ENCODE measurements at regions not wholly inside any gene's neighbourhood (a gene's known extent, or its start where the extent isn't known, plus 50 kb on each side); places are given as distances from the start of the nearest gene placed in this dataset.
A peak's percentile ranks its signal among the peaks of the same experiment; 100 is the strongest.

GRCh38 chr19:31578326-31578725 lies 229.1 kb upstream of the TSHZ3 start:
- no peaks in the 10 kb centered on the region for H3K36me3 ChIP-seq (ENCODE audit: control insufficient read depth in 2 of 4, insufficient read depth in 4 of 4, low read length in 3 of 4)
- DNase-seq (ENCODE audit: low read depth in 1 of 2, low spot score in 2 of 2) (no peak), FAIRE-seq (no peak)
- no peak overlapping the region for H4K91ac ChIP-seq (replicated peaks; ENCODE audit: insufficient read length, low read length)
- H2BK120ac ChIP-seq (replicated peaks; ENCODE audit: low read depth, low read length), result no peak overlapping the region
- H2BK20ac ChIP-seq (ENCODE audit: low read length), result no peak overlapping the region
- H4K5ac ChIP-seq (ENCODE audit: insufficient read length, low read depth, low read length), result no peak overlapping the region
- no peak overlapping the region for H3K9ac ChIP-seq (replicated peaks in 1 of 4; ENCODE audit: extremely low read depth in 1 of 4, low read depth in 3 of 4, low read length in 3 of 4)
- H3K23ac ChIP-seq (ENCODE audit: insufficient read length), result no peak overlapping the region
- no peak overlapping the region for H3K4ac ChIP-seq (replicated peaks; ENCODE audit: insufficient read length, low read depth, low read length)
- no peaks in the 10 kb centered on the region for H3K9me3 ChIP-seq (ENCODE audit: insufficient read depth in 2 of 2, low read depth in 1 of 2, low read length in 1 of 2)
- H2BK15ac ChIP-seq (ENCODE audit: low read length), result no peak overlapping the region
- H3K56ac ChIP-seq (replicated peaks; ENCODE audit: insufficient read length, low read depth, low read length), result no peak overlapping the region
- H3K18ac ChIP-seq (ENCODE audit: extremely low read depth, low read length), result no peak overlapping the region
- H3K14ac ChIP-seq (ENCODE audit: insufficient read length), result no peak overlapping the region
- no peaks in the 10 kb centered on the region for H3K79me1 ChIP-seq (ENCODE audit: low read depth, low read length)
- H3K4me2 ChIP-seq (ENCODE audit: insufficient read depth in 1 of 2, low read depth in 2 of 2, low read length in 2 of 2), result no peak overlapping the region
- no peak overlapping the region for H4K8ac ChIP-seq (ENCODE audit: extremely low read depth, insufficient read depth, low read length)
- H3K4me1 ChIP-seq (replicated peaks in 1 of 4; ENCODE audit: control insufficient read depth in 3 of 4, insufficient read depth in 4 of 4, low read length in 3 of 4), result peaks cover 0 to 5% (median 2%) of the 10 kb centered on the region in 4 experiments; a peak in 2 of 7 replicates
- ChIA-PET POLR2A (ENCODE audit: partially characterized antibody) (no interaction called here), CTCF (ENCODE audit: partially characterized antibody) (no interaction called here)
- H4K20me1 ChIP-seq (replicated peaks in 1 of 2; ENCODE audit: control insufficient read depth in 1 of 2, insufficient read depth in 2 of 2, low read length in 2 of 2), result no peaks in the 10 kb centered on the region
- no peak overlapping the region for H3K4me3 ChIP-seq (ENCODE audit: extremely low read depth in 1 of 4, insufficient read depth in 2 of 4, low read depth in 3 of 4, low read length in 4 of 4)
- H2BK5ac ChIP-seq (ENCODE audit: low read depth, low read length), result no peak overlapping the region
- H2AFZ ChIP-seq (ENCODE audit: low read length), result 0 out of 2 replicates have a peak overlapping the region, but pooled peaks have one; percentile 6
- H3K79me2 ChIP-seq (ENCODE audit: control insufficient read depth in 1 of 2, insufficient read depth in 2 of 2, low read length in 2 of 2), result no peaks in the 10 kb centered on the region
- no peak for TF ChIP-seq RBBP5 (IDR thresholded peaks at IDR 0.05; ENCODE audit: borderline replicate concordance, low read depth, low read length)
- H2AK5ac ChIP-seq (ENCODE audit: low read depth, low read length), result no peak overlapping the region
- 94% methylated on average over 3 of the region's 3 CpGs; no CpG with 5 or more reads in 1 of the 2 experiments for WGBS, 2 experiments (ENCODE audit: extremely low coverage in 1 of 2, insufficient coverage in 1 of 2, insufficient read length in 1 of 2, insufficient replicate concordance in 2 of 2, low coverage in 1 of 2, low lambda C conversion rate in 2 of 2, missing lambda C conversion rate in 1 of 2)
- no peak overlapping the region for H3K27ac ChIP-seq (ENCODE audit: low read depth, low read length)
- H3K23me2 ChIP-seq (ENCODE audit: low read depth, low read length), result no peaks in the 10 kb centered on the region
- no peak overlapping the region; the same call in 1 of the 2 replicates for H2BK12ac ChIP-seq (ENCODE audit: low read depth, low read length)
- no peaks in the 10 kb centered on the region for H3K27me3 ChIP-seq (replicated peaks in 1 of 4; ENCODE audit: control insufficient read depth in 3 of 4, extremely low read depth in 1 of 4, insufficient read depth in 3 of 4, low read length in 3 of 4)
